SU-DHL-6 (cell line): ENCODE measurements at regions not wholly inside any gene's neighbourhood (a gene's known extent, or its start where the extent isn't known, plus 50 kb on each side); places are given as distances from the start of the nearest gene placed in this dataset.

Experiments
- CTCF ChIP-seq: fragments of 200-600 bp; sonication (generic); IDR thresholded peaks from one replicate; pipeline ENCODE4 v1.5.1; 2017; ENCODE audit warnings: antibody characterized with exemption, mild to moderate bottlenecking, low read length, moderate library complexity; ENCODE audit not compliant: insufficient read depth, poor library complexity, severe bottlenecking
- EZH2phosphoT487 ChIP-seq: fragments of 200-600 bp; sonication (generic), shearing (Covaris generic); conservative IDR thresholded peaks from 2 replicates; pipeline ENCODE4 v1.6.1; 2018; ENCODE audit warnings: mild to moderate bottlenecking, antibody characterized with exemption, low read length, moderate library complexity, mixed read lengths

- TF ChIP-seq CTCF (no peak), EZH2phosphoT487 (no peak)
Observed at GRCh38 chr11:15673408-15673831, 558.7 kb downstream of the INSC start.
